ENCODE measurements at regions not wholly inside any gene's neighbourhood (a gene's known extent, or its start where the extent isn't known, plus 50 kb on each side); places are given as distances from the start of the nearest gene placed in this dataset.

DNA sequence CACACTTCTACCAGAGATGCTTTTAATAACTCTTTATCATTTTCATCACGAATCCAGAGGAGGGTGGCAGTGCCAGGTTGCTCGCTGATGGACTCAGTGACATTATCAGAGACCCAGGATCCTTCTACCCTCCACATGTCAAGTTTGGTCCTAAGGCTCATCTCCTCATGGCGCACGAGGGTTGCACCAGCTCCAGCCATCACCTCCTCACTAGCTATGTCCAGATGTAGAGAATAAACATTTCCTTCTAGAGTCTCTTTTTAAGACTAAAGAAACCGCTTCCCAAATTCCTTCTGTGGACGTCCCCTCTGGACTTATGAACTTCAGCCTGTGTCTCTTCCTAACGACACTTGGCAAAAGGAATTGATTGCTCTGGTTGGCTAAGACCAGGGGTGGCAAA lies 178.7 kb downstream of the BMP7 start:
- TF ChIP-seq, protein P1, sequence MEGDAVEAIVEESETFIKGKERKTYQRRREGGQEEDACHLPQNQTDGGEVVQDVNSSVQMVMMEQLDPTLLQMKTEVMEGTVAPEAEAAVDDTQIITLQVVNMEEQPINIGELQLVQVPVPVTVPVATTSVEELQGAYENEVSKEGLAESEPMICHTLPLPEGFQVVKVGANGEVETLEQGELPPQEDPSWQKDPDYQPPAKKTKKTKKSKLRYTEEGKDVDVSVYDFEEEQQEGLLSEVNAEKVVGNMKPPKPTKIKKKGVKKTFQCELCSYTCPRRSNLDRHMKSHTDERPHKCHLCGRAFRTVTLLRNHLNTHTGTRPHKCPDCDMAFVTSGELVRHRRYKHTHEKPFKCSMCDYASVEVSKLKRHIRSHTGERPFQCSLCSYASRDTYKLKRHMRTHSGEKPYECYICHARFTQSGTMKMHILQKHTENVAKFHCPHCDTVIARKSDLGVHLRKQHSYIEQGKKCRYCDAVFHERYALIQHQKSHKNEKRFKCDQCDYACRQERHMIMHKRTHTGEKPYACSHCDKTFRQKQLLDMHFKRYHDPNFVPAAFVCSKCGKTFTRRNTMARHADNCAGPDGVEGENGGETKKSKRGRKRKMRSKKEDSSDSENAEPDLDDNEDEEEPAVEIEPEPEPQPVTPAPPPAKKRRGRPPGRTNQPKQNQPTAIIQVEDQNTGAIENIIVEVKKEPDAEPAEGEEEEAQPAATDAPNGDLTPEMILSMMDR (conservative IDR thresholded peaks at IDR 0.05; ENCODE audit: low read depth, low read length) = no peak
- no peak for TF ChIP-seq EZH2 (IDR thresholded peaks at IDR 0.05; ENCODE audit: borderline replicate concordance, low read depth, low read length, poor library complexity, severe bottlenecking)
